ENCODE measurements at regions not wholly inside any gene's neighbourhood (a gene's known extent, or its start where the extent isn't known, plus 50 kb on each side); places are given as distances from the start of the nearest gene placed in this dataset.

DNA sequence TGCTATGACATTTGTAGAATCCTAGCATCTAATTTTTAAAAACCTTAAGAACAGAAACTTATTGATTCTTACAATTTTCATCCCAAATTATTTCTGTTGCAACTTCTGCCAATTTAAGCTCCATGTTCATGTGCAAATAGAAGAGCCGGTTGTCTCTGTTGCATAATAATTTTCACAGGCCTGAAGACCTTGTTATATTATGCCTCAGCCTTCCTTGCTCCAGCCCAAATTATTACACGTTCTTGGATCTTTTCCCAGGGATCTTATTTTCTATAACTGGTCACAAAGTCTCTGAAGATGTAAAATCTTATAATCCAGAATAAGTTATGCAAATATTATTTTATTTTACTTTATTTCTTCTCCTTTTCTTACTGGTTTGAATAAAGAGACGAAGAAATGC is 210.7 kb upstream of the DPH6 start:
- TF ChIP-seq, protein P1, sequence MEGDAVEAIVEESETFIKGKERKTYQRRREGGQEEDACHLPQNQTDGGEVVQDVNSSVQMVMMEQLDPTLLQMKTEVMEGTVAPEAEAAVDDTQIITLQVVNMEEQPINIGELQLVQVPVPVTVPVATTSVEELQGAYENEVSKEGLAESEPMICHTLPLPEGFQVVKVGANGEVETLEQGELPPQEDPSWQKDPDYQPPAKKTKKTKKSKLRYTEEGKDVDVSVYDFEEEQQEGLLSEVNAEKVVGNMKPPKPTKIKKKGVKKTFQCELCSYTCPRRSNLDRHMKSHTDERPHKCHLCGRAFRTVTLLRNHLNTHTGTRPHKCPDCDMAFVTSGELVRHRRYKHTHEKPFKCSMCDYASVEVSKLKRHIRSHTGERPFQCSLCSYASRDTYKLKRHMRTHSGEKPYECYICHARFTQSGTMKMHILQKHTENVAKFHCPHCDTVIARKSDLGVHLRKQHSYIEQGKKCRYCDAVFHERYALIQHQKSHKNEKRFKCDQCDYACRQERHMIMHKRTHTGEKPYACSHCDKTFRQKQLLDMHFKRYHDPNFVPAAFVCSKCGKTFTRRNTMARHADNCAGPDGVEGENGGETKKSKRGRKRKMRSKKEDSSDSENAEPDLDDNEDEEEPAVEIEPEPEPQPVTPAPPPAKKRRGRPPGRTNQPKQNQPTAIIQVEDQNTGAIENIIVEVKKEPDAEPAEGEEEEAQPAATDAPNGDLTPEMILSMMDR (IDR thresholded peaks at IDR 0.05; ENCODE audit: insufficient read depth, low read length, severe bottlenecking) = no peak
- Histone ChIP-seq H3K36me3 (ENCODE audit: control insufficient read depth, insufficient read depth, low read length) (no peaks in the 10 kb centered on the region), H3K27me3 (ENCODE audit: control insufficient read depth, insufficient read depth, low read length) (no peaks in the 10 kb centered on the region), H3K4me3 (ENCODE audit: low read depth, low read length) (no peak overlapping the region)
- DNase-seq (ENCODE audit: low read depth) (no peak), FAIRE-seq (no peak)

DNA sequence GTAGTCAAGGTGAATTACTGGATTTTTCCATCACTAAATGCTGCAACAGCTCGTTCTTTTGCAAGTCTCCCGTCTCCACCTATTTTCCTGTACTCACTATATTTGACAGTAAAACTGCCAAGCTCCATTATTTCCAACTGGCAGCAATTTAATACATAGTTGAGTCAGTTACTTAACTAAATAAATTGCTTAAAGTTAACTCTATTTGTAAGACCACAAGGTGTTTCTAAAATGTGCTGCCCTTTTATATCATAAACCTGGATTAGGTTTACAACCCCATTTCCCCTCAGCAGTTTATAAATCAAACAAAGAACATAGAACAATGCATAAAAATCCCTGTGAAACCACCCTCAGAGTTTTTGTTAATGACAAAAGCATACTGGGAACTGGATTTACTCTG is 211.4 kb upstream of the DPH6 start:
- DNase-seq (ENCODE audit: low read depth) = no peak
- FAIRE-seq = no peak
- H3K4me3 ChIP-seq (ENCODE audit: low read depth, low read length) = no peak overlapping the region

DNA sequence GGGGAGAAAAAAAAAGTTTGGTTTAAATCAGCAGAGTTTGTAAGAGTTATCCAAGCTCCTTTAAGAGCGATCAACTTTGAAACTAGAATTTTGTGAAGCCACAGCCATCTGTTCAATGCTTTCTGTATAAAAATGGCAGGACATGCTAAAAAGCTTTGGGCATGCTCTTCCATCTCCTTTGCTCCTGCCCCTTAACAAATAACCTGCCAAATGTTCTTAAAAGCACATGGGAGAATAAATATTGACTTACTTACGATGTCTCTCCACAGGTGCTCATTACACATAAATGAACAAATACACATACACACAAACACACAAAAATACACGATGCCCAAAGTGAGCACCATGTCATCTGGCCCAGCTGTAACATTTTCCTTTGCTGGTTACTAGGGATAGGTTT is 211.8 kb upstream of the DPH6 start:
- TF ChIP-seq, protein P1 (IDR thresholded peaks at IDR 0.05; ENCODE audit: insufficient read depth, low read length, severe bottlenecking) = no peak
- DNase-seq (ENCODE audit: low read depth) (no peak), FAIRE-seq (no peak)
- Histone ChIP-seq H3K4me3 (ENCODE audit: low read depth, low read length) (no peak overlapping the region), H3K36me3 (ENCODE audit: control insufficient read depth, insufficient read depth, low read length) (no peaks in the 10 kb centered on the region), H3K27me3 (ENCODE audit: control insufficient read depth, insufficient read depth, low read length) (no peaks in the 10 kb centered on the region)

More for the DNA sequence above, 211.4 kb upstream of the DPH6 start:
- Histone ChIP-seq H3K36me3 (ENCODE audit: control insufficient read depth, insufficient read depth, low read length) (no peaks in the 10 kb centered on the region), H3K27me3 (ENCODE audit: control insufficient read depth, insufficient read depth, low read length) (no peaks in the 10 kb centered on the region)
- TF ChIP-seq, protein P1 (IDR thresholded peaks at IDR 0.05; ENCODE audit: insufficient read depth, low read length, severe bottlenecking) = no peak

DNA sequence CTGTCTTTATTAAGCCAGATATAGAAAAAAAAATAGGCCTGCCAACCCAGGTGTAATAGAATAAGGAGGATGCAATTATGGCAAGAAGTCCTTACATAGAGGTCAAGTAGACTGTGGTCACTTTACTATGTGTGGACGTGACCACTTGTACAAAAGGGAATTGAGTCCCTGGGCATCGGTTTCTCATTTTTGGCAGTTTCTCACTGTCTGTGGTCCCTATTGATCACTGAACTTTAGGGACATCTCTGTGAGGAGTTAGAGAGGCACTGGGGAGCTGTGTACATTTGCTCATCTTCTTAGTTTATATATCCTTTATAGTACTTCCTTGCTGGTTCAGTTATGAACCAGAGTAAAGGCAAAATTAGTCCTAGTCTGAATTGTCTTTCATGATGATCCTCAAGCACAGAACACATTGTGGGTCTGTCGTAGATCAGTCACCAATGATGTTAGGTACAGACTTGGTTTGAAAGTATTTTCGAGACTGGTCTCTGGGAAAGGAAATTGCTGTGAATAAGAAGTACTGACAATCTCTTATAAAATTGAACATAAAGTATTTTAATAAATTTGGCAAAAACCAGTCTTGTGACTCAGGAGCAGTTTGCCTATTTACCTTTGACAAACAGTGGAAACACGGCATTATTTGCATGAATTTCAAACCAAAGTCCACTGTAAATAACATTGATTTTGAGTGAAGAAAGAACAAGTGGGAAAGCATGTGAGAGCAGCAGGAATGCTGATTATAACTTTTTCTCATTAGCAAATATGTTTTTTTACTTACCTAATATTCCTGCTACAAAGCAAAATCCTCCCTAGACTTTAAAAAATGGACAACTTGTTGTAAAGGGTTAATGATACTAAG is 218.9 kb upstream of the DPH6 start:
- FAIRE-seq = no peak
- TF ChIP-seq, protein P1 (IDR thresholded peaks at IDR 0.05; ENCODE audit: insufficient read depth, low read length, severe bottlenecking) = no peak
- Histone ChIP-seq H3K27me3 (ENCODE audit: control insufficient read depth, insufficient read depth, low read length) (no peaks in the 10 kb centered on the region), H3K36me3 (ENCODE audit: control insufficient read depth, insufficient read depth, low read length) (no peaks in the 10 kb centered on the region), H3K4me3 (ENCODE audit: low read depth, low read length) (no peak overlapping the region)
- no peak for DNase-seq (ENCODE audit: low read depth)

DNA sequence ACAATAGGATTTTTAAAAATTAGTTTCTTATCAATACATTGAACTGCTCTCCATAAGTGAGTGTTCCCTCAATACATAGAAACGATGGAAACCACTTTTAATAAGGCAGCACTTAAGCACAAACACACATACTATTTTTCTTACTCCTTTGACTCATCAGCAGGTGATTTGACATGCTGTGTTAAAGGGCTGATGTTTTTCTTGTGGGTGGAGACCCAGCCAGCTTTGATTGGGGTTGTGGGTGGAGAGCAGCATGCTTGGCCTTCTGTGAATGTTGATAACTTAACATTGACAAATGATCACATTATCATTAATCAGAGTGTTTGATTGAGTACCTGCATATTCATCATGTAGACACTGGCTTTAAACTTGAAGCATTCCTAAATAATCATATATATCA is 223.0 kb upstream of the DPH6 start:
- FAIRE-seq (no peak), DNase-seq (ENCODE audit: low read depth) (peak; percentile 40)
- Histone ChIP-seq H3K27me3 (ENCODE audit: control insufficient read depth, insufficient read depth, low read length) (no peaks in the 10 kb centered on the region), H3K36me3 (ENCODE audit: control insufficient read depth, insufficient read depth, low read length) (no peaks in the 10 kb centered on the region), H3K4me3 (ENCODE audit: low read depth, low read length) (no peak overlapping the region)
- TF ChIP-seq, protein P1 (IDR thresholded peaks at IDR 0.05; ENCODE audit: insufficient read depth, low read length, severe bottlenecking) = no peak

DNA sequence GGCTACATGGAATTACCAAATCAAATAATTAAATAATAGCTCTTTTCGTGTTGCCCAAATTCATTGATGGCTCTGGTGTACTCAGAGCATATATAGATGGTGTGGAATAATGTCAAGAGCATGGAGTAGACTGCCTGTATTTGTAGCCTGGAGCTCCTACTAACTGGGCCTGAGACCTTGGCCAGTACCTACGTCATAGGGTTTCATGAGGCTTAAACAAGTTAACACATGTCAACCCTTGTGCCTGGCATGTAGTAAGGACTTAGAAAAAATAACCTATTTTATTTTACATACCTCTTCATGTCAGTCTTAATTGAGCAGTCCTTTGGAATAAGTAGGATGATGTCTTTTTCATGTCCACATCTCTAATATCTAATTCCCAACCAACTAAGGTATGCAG is 223.7 kb upstream of the DPH6 start:
- Histone ChIP-seq H3K27me3 (ENCODE audit: control insufficient read depth, insufficient read depth, low read length) (no peaks in the 10 kb centered on the region), H3K36me3 (ENCODE audit: control insufficient read depth, insufficient read depth, low read length) (no peaks in the 10 kb centered on the region), H3K4me3 (ENCODE audit: low read depth, low read length) (no peak overlapping the region)
- FAIRE-seq (no peak), DNase-seq (ENCODE audit: low read depth) (peak; percentile 78)
- TF ChIP-seq, protein P1 (IDR thresholded peaks at IDR 0.05; ENCODE audit: insufficient read depth, low read length, severe bottlenecking) = no peak
